Keratinocyte (primary cell): ENCODE measurements at regions not wholly inside any gene's neighbourhood (a gene's known extent, or its start where the extent isn't known, plus 50 kb on each side); places are given as distances from the start of the nearest gene placed in this dataset.

Experiments
- DNase-seq: peaks from one replicate; pipeline ENCODE4 v3.0.0-alpha.2; 2011; ENCODE audit warnings: low read depth, missing footprints, low spot score
- FAIRE-seq: peaks from 2 replicates; lab custom pipeline; 2011; peaks lifted over from hg19 to GRCh38; lab: Jason Lieb, UNC
- H2AFZ ChIP-seq: 2 replicates; pipeline ENCODE4 v1.6.0; 2012; ENCODE audit warnings: low read length, control low read depth, inconsistent platforms; ENCODE audit not compliant: control insufficient read depth
- H3K27ac ChIP-seq: 2 replicates; pipeline ENCODE4 v1.5.1; 2011; ENCODE audit warnings: low read length; ENCODE audit not compliant: control insufficient read depth, insufficient read depth
- H3K27me3 ChIP-seq: 3 replicates; pipeline ENCODE4 v1.6.0; 2011; ENCODE audit warnings: low read length; ENCODE audit not compliant: control insufficient read depth, insufficient read depth; ENCODE audit errors: extremely low read depth
- H3K36me3 ChIP-seq, 2 experiments: 2 replicates in 1 of 2; 3 replicates in 1 of 2; pipeline ENCODE4 v1.5.1; 2011; ENCODE audit warnings: low read length in 2 of 2, mild to moderate bottlenecking in 1 of 2; ENCODE audit not compliant: control insufficient read depth in 2 of 2, insufficient read depth in 2 of 2; ENCODE audit errors: extremely low read depth in 1 of 2
- H3K4me1 ChIP-seq: 3 replicates; pipeline ENCODE4 v1.5.1; 2011; ENCODE audit warnings: low read length; ENCODE audit not compliant: control insufficient read depth, insufficient read depth; ENCODE audit errors: extremely low read depth
- H3K4me2 ChIP-seq: 3 replicates; pipeline ENCODE4 v1.6.0; 2011; ENCODE audit warnings: low read depth, low read length; ENCODE audit not compliant: control insufficient read depth, insufficient read depth; ENCODE audit errors: extremely low read depth
- H3K4me3 ChIP-seq, 3 experiments: fragments of 200-600 bp in 1 of 3; sonication (generic) in 1 of 3; 2 replicates in 2 of 3; 3 replicates in 1 of 3; pipeline ENCODE4 v1.5.1; 2011 to 2016; ENCODE audit warnings: low read length in 3 of 3, mild to moderate bottlenecking in 3 of 3, control low read depth in 2 of 3, inconsistent platforms in 1 of 3, low read depth in 1 of 3, mixed read lengths in 1 of 3, mixed run types in 1 of 3, moderate library complexity in 1 of 3; ENCODE audit not compliant: control insufficient read depth in 2 of 3, insufficient read depth in 2 of 3; ENCODE audit errors: extremely low read depth in 1 of 3
- H3K79me2 ChIP-seq: 2 replicates; pipeline ENCODE4 v1.6.0; 2012; ENCODE audit warnings: low read length; ENCODE audit not compliant: control insufficient read depth, insufficient read depth
- H3K9ac ChIP-seq: 3 replicates; pipeline ENCODE4 v1.6.0; 2011; ENCODE audit warnings: low read length; ENCODE audit not compliant: control insufficient read depth, insufficient read depth; ENCODE audit errors: extremely low read depth
- H3K9me1 ChIP-seq: 3 replicates; pipeline ENCODE4 v1.6.0; 2011; ENCODE audit warnings: low read length; ENCODE audit not compliant: control insufficient read depth, insufficient read depth; ENCODE audit errors: extremely low read depth
- H3K9me3 ChIP-seq: 2 replicates; pipeline ENCODE4 v1.5.1; 2012; ENCODE audit warnings: low read depth, low read length; ENCODE audit not compliant: control insufficient read depth
- H4K20me1 ChIP-seq: 3 replicates; pipeline ENCODE4 v1.6.0; 2011; ENCODE audit warnings: low read length; ENCODE audit not compliant: control insufficient read depth, insufficient read depth; ENCODE audit errors: extremely low read depth
- CTCF ChIP-seq, 3 experiments: IDR thresholded peaks in 1 of 3; conservative IDR thresholded peaks in 1 of 3; optimal IDR thresholded peaks in 1 of 3; 2 replicates in 2 of 3; 3 replicates in 1 of 3; pipeline versions ENCODE3 to v1.5.1; 2011; ENCODE audit warnings: low read length in 3 of 3, mild to moderate bottlenecking in 3 of 3, moderate library complexity in 2 of 3, control low read depth in 1 of 3, inconsistent platforms in 1 of 3; ENCODE audit not compliant: insufficient read depth in 2 of 3; ENCODE audit errors: extremely low read depth in 1 of 3
- EZH2 ChIP-seq: IDR thresholded peaks from one replicate; pipeline ENCODE4 v1.6.1; 2012; ENCODE audit warnings: inconsistent platforms, mild to moderate bottlenecking, low read length, moderate library complexity
- dilution Hi-C: fragments of 300-500 bp; cut with MboI; formaldehyde crosslinking; loops from one replicate; pipeline ENCODE4 v1.7.0; 2020; ENCODE audit warnings: low sequenced_read_pairs; ENCODE audit not compliant: extremely low pct_ligation_motif_present

- DNase-seq: no peak
Measured at GRCh38 chr20:11529047-11529446, 388.6 kb upstream of the BTBD3 start.

GRCh38 chr20:11537032-11537431 lies 380.7 kb upstream of the BTBD3 start:
- no peak for FAIRE-seq

More at GRCh38 chr20:11529047-11529446, 388.6 kb upstream of the BTBD3 start:
- H2AFZ ChIP-seq: no peak overlapping the region
- H3K9me1 ChIP-seq: no peaks in the 10 kb centered on the region
- no peak overlapping the region for H3K4me2 ChIP-seq
- H3K9me3 ChIP-seq: no peaks in the 10 kb centered on the region
- H3K4me1 ChIP-seq: peaks cover 5% of the 10 kb centered on the region
- no peak overlapping the region for H3K9ac ChIP-seq
- H3K36me3 ChIP-seq: no peaks in the 10 kb centered on the region
- no peaks in the 10 kb centered on the region for H4K20me1 ChIP-seq
- dilution Hi-C loops: no loop called here
- no peak for TF ChIP-seq EZH2
- no peak for TF ChIP-seq CTCF (optimal IDR thresholded peaks at IDR 0.05 in 1 of 3, IDR thresholded peaks at IDR 0.05 in 1 of 3, conservative IDR thresholded peaks at IDR 0.05 in 1 of 3; ENCODE audit: extremely low read depth in 1 of 3, insufficient read depth in 2 of 3, low read length in 3 of 3)
- no peaks in the 10 kb centered on the region for H3K79me2 ChIP-seq
- H3K27me3 ChIP-seq: no peaks in the 10 kb centered on the region
- FAIRE-seq: peak; percentile 89
- H3K27ac ChIP-seq: no peak overlapping the region
- H3K4me3 ChIP-seq: no peak overlapping the region

More at GRCh38 chr20:11537032-11537431, 380.7 kb upstream of the BTBD3 start:
- H3K36me3 ChIP-seq: no peaks in the 10 kb centered on the region
- H3K9me3 ChIP-seq: no peaks in the 10 kb centered on the region
- no peaks in the 10 kb centered on the region for H4K20me1 ChIP-seq
- no peak overlapping the region for H3K4me3 ChIP-seq
- no peaks in the 10 kb centered on the region for H3K9me1 ChIP-seq
- no peak overlapping the region for H3K4me2 ChIP-seq
- no peak overlapping the region for H2AFZ ChIP-seq
- no peak overlapping the region for H3K9ac ChIP-seq
- H3K27me3 ChIP-seq: no peaks in the 10 kb centered on the region
- dilution Hi-C loops: no loop called here
- DNase-seq: no peak
- H3K4me1 ChIP-seq: no peaks in the 10 kb centered on the region
- TF ChIP-seq EZH2 (no peak), CTCF (optimal IDR thresholded peaks at IDR 0.05 in 1 of 3, IDR thresholded peaks at IDR 0.05 in 1 of 3, conservative IDR thresholded peaks at IDR 0.05 in 1 of 3; ENCODE audit: extremely low read depth in 1 of 3, insufficient read depth in 2 of 3, low read length in 3 of 3) (no peak)
- H3K27ac ChIP-seq: no peak overlapping the region
- H3K79me2 ChIP-seq: no peaks in the 10 kb centered on the region
